ENCODE measurements at regions not wholly inside any gene's neighbourhood (a gene's known extent, or its start where the extent isn't known, plus 50 kb on each side); places are given as distances from the start of the nearest gene placed in this dataset.

DNA sequence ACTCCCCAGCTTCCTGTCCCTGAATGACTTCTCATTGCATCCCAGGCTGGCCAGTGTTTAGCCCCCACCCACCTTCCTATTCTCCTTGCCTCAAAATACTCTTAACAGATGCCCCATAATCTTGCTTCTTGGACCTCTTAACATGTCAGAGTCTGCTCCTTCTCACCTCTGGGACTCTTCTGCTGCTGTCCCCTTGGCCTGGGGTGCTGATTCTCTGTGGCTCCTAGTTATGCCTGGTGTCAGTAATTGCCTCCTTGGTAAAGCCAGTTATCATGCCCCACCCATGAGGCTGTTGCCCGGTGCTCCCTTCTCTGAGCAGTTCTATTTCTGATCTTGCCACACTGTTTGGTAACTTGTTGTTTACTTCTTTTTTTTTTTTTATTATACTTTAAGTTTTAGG is 256.8 kb downstream of the STIM2 start:
- TF ChIP-seq GATA3 (IDR thresholded peaks at IDR 0.05; ENCODE audit: low read depth, low read length): no peak
- no peak for TF ChIP-seq GATA2 (IDR thresholded peaks at IDR 0.05; ENCODE audit: low read depth, low read length)

Measured in SH-SY5Y (cell line).